ENCODE measurements at regions not wholly inside any gene's neighbourhood (a gene's known extent, or its start where the extent isn't known, plus 50 kb on each side); places are given as distances from the start of the nearest gene placed in this dataset.

DNA sequence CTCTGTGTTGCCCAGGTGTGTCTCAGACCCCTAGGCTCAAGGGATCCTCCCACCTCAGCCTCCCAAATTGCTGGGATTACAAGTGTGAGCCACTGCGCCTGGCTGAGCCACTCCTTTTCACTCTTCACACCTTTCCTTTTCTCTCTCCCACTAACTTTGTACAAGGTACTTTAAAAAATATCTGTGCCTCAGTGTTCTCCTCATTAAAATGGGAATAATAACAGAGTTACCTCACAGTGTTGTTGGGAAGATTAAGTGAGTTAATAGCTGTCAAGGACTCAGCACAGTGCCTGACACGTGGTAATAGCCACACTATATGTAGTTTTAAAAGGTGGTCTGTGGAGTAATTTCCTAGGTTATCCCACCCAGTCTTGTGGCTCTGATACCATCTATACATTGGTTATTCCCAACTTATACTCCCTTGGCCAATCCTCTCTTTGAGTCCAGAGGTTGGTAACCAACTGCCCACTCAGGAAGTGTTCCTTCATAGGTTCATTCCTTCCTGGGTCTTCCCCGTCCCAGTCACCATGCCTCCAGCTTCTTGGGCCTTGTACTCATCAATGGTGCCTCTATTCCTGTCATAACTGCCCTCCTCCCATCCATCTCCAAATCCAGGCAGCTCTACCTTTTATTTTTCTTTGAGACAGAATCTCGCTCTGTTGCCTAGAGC, 78.6 kb upstream of the NAA20 start:
- TF ChIP-seq, protein P1, sequence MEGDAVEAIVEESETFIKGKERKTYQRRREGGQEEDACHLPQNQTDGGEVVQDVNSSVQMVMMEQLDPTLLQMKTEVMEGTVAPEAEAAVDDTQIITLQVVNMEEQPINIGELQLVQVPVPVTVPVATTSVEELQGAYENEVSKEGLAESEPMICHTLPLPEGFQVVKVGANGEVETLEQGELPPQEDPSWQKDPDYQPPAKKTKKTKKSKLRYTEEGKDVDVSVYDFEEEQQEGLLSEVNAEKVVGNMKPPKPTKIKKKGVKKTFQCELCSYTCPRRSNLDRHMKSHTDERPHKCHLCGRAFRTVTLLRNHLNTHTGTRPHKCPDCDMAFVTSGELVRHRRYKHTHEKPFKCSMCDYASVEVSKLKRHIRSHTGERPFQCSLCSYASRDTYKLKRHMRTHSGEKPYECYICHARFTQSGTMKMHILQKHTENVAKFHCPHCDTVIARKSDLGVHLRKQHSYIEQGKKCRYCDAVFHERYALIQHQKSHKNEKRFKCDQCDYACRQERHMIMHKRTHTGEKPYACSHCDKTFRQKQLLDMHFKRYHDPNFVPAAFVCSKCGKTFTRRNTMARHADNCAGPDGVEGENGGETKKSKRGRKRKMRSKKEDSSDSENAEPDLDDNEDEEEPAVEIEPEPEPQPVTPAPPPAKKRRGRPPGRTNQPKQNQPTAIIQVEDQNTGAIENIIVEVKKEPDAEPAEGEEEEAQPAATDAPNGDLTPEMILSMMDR (IDR thresholded peaks at IDR 0.05), result no peak
- TF ChIP-seq POLR2A (IDR thresholded peaks at IDR 0.05), result no peak

Measured in adrenal gland (tissue), 5 donors.